ENCODE measurements at regions not wholly inside any gene's neighbourhood (a gene's known extent, or its start where the extent isn't known, plus 50 kb on each side); places are given as distances from the start of the nearest gene placed in this dataset.

DNA sequence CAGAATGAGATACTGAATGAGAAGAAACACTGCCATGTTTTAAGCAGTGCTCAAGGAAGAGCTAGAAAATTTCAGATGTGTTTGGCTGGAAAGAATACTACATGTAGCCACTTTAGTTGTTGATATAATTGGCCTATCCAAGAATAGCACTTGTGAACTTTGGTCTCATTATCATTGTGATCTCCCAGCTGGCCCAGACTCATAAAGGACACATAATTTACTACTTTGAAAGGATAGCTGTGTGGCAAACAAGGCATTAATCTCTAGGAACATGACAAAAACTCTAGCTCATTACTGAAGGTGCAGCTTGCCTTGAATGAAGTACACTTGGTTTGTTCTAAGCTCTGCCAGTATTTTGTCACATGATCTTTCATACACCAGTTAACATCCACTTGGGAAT is 356.3 kb downstream of the CSNK1G3 start:
- TF ChIP-seq, protein P1, sequence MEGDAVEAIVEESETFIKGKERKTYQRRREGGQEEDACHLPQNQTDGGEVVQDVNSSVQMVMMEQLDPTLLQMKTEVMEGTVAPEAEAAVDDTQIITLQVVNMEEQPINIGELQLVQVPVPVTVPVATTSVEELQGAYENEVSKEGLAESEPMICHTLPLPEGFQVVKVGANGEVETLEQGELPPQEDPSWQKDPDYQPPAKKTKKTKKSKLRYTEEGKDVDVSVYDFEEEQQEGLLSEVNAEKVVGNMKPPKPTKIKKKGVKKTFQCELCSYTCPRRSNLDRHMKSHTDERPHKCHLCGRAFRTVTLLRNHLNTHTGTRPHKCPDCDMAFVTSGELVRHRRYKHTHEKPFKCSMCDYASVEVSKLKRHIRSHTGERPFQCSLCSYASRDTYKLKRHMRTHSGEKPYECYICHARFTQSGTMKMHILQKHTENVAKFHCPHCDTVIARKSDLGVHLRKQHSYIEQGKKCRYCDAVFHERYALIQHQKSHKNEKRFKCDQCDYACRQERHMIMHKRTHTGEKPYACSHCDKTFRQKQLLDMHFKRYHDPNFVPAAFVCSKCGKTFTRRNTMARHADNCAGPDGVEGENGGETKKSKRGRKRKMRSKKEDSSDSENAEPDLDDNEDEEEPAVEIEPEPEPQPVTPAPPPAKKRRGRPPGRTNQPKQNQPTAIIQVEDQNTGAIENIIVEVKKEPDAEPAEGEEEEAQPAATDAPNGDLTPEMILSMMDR (IDR thresholded peaks at IDR 0.05 in 4 of 5, conservative IDR thresholded peaks at IDR 0.05 in 1 of 5) = no peak
- TF ChIP-seq POLR2A (IDR thresholded peaks at IDR 0.05) = no peak

Measured in gastrocnemius medialis (tissue), 4 donors.